HuH-7.5 (cell line): ENCODE measurements at regions not wholly inside any gene's neighbourhood (a gene's known extent, or its start where the extent isn't known, plus 50 kb on each side); places are given as distances from the start of the nearest gene placed in this dataset.
"Not testable (repeated sequence)": the region's sequence is repeated elsewhere in the genome, so short reads cannot be mapped to it uniquely, and the experiment has no call there.

Experiments
- DNase-seq: peaks from one replicate; pipeline ENCODE4 v3.0.0; 2011; ENCODE audit warnings: low spot score

DNA sequence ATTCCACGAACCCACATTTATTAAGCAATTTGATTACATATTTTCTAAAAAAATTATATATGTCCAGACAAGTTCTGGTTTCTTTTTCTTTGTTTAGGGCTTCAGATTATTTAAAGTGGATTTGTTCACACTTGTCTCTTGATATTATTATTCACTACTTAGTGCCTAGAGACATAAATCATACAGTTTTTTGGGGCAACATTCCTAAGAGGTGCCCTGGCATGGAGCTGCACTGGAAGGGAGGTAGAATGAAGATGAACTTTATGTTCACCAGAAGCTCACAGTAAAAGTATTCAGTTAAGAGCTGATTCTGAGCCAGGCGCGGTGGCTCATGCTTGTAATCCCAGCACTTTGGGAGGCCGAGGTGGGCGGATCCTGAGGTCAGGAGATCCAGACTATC, 762.7 kb upstream of the TMEFF2 start:
- no peak for DNase-seq

DNA sequence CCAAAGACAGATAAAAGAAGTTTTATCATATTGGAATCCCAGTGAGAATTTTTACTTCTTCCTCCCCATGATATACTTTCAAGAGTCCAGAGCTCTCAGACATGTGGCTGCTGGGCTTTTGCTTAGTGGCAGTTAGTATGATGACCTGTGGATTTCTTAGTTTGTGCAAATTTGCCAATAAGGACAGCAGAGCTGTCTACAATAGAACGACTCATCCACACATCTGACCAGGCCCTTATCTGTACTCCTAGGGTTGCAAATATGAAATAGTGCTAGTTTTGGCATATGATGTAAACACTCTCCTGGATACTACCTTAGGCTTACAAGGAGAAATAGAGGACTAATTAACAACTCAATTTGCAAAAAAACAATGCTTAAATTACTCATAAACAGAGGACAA, 758.4 kb upstream of the TMEFF2 start:
- DNase-seq = peak; percentile 3

DNA sequence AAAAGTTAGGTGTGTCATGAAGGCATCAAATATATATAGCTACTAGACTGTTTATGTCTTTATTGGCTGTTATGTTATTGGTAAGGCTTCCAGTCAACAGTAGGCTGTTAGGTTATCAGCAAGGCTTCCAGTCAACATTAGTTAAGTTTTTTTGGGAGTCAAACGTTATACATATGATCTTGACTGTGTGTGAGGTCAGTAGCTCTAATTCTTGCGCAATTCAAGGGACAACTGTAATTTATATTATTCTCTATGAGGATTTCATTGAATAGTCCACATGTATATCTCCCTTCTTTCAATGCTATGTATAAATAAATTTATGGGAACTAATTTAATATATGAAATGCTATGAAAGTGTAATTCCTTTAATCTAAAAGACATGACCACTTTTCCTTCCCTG, 757.5 kb upstream of the TMEFF2 start:
- DNase-seq = no peak

DNA sequence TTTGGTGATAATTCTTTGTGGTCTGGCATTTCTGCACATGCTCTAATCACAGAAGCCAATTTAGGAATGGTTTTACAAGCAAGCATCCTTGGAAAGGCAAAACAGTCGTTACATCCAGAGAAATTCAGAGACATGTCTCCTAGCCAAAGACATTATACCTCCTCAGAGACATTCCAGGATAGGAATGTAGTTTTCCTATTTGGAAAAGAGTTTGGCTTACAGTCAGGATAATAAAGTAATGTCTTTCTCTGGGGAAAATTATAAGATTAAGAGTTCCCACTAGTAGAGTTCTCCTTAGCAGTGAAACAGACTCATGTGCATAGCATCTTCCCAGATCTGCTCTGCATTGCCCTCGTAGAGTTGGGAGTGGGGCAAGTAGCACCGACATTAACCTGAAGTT, 753.6 kb upstream of the TMEFF2 start:
- no peak for DNase-seq

DNA sequence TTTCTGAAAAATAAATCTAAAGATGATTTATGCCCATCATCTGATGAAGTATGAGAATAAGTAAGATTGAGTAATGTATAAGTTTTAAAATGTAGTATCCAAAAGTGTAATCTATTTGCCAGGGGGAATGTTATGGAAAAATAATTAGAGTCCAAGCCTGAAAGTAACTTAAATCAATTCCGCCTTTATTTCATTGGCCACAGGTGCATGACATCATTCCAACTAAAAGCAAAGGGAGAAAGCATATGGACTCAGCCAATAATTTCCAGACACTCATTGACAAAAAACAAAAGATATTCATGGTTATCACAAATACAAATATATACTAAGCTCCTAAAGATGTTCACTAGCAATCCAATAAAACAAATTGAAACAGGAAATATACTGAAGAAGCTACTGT, 752.6 kb upstream of the TMEFF2 start:
- no peak for DNase-seq

DNA sequence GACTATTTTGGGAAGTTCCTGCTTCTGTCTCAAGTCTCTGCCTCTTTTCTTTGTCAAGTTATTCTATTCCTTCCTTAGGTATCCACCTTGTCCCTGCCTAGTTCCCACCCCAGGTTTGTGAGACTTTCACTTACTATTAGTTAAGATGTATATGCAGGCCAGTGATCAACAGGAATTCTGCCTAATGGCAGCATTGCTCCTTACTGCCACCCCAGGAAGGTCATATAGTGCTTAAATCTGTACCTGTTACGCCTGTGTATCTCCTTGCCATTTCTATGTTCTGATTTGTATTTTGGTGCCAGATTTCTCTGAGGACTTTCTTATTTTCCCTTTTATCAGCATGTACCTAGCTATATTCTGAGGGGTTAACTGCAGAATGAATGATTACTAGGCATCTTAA, 746.0 kb upstream of the TMEFF2 start:
- DNase-seq = no peak

DNA sequence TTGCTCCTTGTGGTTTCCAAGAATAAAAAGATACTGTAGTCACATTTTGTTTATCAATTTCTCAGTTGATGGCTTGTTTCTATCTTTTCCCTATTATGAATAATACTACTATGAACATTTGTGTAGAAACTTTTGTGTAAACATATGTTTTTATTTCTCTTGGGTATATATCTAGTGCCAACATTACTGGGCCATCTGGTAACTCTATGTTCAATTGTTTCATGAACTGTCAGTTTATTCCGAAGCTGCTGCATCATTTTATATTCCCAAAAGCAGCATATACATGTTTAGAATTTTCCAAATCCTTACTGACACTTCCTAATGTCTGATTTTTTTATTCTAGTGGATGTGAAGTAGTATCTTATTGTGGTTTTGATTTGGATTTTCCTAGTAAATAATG, 737.6 kb upstream of the TMEFF2 start:
- no peak for DNase-seq

DNA sequence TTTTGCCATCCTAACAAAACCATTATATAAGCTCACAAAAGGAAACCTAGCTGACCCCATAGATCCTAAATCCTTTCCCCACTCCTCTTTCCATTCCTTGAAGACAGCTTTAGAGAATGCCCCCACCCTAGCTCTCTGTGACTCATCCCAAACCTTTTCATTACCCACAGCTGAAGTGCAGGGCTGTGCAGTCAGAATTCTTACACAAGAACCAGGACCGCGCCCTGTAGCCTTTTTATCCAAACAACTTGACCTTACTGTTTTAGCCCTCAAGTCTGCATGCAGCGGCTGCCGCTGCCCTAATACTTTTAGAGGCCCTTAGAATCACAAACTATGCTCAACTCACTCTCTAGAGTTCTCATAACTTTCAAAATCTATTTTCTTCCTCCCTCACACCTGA, 726.9 kb upstream of the TMEFF2 start:
- DNase-seq = not testable (repeated sequence)

DNA sequence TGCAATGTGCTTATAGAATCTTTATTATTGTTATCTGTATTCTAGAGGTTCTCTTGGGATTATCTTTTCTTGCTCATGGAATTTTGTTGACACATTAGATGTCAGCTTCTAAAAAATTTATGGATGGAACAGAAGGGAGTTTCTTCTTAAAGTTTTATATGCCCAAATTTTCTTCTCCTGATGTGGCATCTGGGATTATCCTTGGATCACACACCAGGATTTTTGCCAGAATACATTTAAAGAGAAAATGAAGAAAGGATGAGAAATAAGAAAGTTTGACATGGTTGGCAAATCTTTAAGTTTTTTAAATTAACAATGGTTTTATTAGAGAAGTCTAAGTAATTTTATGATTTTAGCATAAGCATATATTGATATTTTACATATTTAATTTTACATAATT, 706.7 kb upstream of the TMEFF2 start:
- no peak for DNase-seq

DNA sequence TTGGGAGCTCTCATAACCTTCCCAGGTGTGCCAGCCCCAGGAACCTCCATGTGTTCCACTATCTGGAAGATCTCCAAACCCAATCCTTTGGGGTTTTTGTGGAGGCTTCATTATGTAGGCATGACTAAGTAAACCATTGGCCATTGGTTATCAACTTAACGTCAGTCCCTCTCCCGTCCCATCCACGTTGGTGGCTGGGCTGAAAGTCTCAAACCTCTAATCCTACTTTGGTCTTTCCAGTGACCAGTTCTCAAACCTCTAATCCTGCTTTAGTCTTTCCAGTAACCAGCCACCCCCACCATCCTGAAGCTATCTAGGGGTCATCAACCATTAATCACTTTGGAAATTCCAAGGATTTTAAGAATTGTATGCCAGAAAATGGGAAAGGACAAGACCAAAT, 704.7 kb upstream of the TMEFF2 start:
- DNase-seq = no peak

DNA sequence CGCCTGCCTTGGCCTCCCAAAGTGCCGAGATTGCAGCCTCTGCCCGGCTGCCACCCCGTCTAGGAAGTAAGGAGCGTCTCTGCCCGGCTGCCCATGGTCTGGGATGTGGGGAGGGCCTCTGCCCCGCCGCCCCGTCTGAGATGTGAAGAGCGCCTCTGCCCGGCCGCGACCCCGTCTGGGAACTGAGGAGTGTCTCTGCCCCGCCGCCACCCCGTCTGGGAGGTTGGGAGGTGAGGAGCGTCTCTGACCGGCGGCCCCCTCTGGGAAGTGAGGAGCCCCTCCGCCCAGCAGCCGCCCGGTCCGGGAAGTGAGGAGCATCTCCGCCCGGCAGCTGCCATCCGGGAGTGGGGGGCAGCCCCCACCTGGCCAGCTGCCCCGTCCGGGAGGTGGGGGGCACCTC, 699.2 kb upstream of the TMEFF2 start:
- not testable (repeated sequence) for DNase-seq

DNA sequence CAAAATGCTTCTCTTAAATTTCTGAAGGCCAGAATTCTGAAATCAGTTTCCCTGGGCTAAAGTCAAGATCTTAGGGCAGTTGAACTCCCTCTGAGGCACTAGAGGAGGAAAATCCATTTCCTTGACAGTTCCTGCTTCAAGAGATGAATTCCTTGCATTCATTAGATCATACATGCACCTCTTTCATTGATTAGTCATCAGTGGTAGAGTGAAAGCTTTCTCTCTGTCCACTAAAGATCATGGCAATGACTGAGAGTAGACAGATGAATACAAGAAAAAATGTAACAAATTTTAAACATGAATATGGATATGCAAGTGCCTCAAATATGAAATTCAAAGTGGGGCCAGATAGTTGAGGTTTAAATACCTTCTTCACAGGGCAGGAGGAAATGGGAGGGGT, 693.4 kb upstream of the TMEFF2 start:
- DNase-seq = no peak

DNA sequence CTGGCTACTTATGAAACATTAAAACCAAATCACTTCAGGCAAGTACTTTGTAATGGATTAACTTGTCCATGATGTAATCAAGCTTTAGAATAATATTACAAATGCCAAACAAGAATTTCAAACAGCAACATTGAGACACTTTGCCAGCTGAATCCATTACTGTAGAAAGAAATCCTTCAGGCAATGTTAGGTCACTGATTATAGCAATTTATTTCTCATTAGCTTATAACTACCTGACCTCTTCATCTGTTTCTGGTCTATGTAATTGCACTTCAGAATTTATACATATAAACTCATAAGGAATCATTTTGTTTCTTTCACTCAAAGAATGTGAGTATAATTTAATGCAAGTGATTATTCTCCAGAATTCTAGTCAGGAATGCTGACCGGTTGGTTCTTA, 692.6 kb upstream of the TMEFF2 start:
- DNase-seq = no peak

DNA sequence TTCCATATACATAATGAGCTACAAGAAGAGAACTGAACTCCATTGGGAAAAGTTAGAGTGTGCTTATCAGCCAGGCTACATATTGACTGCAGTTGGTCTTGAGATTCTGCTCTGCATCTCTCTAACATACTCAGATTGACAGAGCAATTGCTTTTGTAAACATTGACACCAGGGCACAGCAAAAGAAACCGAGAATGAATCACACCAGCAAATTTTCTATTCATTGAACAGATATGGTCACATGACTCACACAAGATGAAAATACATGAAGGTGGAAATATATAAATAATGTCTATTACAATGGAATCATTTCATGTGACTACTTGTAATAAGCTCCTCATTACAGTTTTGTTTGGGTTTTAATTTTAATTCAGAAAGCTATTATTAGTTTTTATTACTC, 691.9 kb upstream of the TMEFF2 start:
- DNase-seq = no peak

DNA sequence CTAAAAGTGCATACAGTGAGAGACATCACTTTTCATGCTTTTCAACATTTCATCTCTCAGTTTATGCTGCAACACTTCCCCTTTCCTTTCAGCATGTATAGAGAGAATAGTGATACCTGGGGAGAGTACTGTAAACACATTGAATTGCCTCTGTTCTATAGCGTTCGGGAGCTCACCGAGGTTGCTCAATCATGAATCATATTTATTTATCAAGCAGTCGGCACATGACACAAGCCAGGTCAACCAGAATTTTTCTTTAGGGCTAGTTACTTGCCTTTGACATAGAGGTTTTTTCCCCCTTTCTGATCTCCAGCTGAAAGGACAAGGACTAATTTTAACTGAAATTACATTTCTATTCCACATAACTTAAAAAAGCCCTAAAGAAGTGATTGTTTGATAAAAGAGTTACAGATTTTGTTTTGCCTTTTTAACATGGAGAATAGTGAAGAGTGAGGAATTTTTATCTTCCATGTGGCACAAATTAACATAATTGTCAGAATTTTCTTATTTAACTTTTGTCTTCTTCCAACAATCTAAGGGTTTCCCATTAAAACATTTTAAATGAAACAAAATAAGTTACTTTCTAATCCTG, 690.9 kb upstream of the TMEFF2 start:
- DNase-seq = peak; percentile 23

DNA sequence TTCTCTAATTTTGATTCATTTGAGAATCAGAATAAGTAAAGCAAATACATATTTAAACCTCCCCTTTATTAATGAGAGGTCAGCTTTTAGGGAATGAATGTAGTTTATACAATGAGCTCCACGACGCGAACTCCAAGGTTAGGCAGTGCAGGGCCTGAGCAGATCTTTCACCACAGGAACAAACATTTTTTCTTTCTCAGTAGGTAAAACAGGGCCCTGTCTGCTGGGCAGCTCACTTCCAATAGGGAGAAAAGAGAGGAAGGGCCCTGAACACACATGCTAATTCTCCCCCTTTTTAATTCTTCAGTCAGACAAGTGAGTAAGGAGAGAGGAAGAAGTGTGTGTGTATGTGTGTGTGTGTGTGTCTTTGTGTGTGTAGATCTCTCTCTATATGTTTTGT, 682.4 kb upstream of the TMEFF2 start:
- no peak for DNase-seq

DNA sequence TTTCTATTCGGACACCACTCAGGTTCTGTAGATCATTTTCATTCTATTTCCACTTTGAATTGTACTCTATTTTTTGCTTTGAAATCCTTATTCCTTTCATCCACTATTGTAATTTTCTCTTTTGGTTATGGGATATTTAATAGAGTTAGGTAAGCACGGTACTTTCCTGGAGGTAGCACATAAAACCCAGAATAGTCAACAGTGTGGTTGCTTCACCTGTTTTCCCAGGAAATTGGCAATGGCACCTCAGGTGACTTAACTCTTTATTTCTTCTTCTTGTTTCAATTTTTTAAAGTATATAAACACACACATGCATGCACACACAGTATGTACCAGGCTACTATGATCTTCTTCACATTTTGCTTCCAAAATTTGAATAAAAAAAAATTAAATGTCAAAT, 682.0 kb upstream of the TMEFF2 start:
- DNase-seq = no peak

DNA sequence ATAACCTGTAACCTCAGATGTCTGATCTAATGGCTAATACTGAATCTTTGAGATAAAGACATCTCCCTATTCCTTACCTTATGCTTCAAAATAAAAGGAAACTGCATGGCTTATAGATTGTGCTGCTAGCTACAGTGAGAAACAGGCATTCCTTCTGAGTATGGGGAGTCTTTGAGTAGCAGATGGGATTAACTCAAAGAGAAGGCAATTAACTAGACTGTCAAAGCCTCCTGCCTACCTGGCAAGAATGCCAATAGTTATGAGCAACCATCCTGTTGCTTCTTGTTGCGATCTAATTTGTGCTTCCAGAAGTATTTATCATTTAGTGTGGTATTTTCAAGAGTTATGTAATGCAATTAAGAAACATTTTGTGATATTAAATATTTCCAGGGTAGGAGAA, 660.0 kb upstream of the TMEFF2 start:
- DNase-seq = no peak

DNA sequence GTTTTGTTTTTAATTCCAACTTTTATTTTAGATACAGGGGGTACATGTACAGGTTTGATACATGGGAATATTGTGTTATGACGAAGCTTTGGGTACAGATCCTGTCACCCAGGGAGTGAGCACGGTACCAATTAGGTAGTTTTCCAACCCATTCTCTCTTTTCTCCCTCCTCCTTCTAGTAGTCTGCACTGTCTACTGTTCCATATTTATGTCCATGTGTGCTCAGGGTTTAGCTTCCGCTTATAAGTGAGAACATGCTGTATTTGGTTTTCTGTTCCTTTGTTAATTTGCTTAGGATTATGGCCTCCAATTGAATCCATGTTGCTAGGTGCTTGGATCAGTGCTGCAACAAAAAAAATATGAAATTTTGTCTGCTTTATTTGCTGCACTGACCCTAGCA, 659.3 kb upstream of the TMEFF2 start:
- no peak for DNase-seq

DNA sequence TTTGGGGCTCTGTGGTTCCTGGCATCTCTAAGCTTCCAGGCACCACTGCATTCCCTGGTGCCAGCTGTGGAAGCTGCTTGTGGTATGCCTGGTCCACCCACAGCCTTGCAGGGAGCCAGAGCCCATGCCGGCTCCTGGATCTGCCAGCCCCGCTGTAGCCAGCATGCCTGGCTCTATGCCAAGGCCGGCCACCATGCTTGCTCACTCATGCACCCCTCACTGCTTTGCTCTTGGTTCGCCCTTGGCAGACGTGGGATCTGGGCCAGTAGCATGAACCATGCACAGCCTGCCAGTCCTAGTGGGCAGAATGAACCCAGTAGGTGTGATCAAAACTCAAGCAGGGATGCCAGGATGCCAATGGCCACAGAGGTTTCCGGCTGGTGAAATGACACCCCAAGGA, 634.2 kb upstream of the TMEFF2 start:
- DNase-seq = no peak

DNA sequence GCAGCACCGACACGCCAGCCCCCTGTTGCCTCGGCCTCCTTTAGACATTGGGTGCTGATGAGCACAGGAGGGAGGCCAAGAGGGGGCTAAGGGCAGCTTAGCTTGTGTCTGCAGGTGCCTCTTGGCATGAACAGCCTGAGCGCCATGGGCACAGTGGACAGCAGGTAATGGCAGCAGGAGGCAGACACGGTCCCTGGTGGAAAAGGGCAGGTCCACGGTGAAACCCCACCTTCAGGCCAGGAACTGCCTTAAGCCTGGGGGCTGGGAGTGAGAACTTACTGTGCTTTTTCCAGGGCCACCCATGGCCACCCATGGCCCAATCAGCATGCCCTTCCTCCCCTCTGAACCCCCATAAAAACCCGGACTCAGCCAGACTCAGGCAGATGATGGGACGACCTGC, 633.4 kb upstream of the TMEFF2 start:
- DNase-seq = no peak

DNA sequence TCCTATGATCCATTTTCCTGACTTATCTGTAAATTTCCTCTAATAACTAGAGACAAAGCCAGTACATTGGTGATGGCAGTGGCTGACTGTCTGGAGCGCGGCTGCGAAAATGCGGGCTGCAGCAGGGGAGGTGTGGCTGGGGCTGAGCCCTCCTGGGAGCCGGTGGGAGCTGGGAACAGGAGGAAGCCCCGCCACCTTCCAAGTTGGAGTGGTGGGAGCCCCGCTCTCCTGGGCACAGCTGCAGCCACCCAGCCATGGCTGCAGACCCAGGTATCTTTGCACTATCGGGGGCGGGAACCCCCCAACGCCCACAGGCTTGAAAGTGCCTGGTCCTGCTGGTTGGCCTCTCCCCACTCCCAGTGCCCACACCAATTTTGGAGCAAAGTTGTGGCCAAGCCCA, 633.0 kb upstream of the TMEFF2 start:
- DNase-seq = no peak

DNA sequence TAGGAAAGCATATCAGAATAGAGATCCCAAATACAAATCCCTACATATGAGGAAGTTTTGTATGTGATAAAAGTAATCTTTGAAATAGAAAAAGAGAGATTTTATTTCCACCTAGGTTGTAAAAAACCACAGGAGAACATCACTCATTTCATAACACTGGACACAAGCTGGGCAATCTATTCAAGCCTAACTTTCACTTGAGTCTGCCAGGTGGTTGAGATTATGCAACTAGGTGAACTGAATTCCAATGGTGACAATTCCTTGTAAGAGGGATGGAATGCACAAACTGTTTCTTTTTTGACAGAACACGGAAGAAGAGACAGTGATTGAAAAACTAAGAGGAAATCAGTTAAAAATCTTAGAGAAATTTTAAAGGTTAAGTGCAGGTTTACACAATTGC, 619.6 kb upstream of the TMEFF2 start:
- DNase-seq = no peak

DNA sequence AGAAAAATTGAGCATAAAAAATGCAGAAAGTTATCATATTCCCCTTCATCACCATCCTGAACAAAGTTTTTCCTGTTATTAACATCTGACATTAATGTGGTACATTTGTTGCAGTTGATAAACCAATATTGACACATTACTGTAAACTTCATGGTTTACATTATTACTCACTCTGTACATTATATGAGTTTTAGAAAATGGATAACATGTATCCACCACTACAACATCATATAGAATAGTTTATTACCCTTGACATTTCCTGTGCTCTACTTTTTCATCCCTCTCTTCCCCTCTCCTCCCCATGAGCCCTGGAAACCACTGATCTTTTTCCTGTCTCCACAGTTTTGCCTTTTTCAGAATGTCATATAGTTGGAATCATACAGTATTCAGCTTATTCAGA, 618.6 kb upstream of the TMEFF2 start:
- no peak for DNase-seq

DNA sequence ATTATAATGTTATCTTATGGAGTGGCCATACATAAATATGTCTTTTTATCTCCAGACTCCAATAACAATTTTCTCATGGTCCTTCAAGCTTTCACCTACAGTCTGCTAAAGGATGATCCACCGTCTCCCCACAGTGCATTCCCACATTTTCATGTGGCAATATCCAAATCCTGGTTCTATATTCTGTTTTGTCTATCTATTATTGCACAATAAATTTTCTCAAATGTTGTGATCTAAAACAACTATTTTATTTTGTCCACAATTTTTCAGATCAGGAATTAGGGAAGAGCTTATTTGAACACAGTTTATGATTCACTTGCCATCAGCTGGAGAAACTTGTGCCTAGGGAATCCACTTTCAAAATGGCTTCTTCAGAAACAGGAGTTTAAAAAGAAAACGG, 614.4 kb upstream of the TMEFF2 start:
- DNase-seq = no peak
